Parathyroid adenoma (tissue), 2 donors: ENCODE measurements at regions not wholly inside any gene's neighbourhood (a gene's known extent, or its start where the extent isn't known, plus 50 kb on each side); places are given as distances from the start of the nearest gene placed in this dataset.
A peak's percentile ranks its signal among the peaks of the same experiment; 100 is the strongest.

Source experiments
- H2AFZ ChIP-seq: fragments of 300-600 bp; sonication (generic); one replicate; pipeline ENCODE4 v1.7.0; 2017; ENCODE audit warnings: antibody characterized with exemption, mild to moderate bottlenecking
- H3K27ac ChIP-seq: fragments of 300-600 bp; sonication (generic); one replicate; pipeline ENCODE4 v1.7.0; 2017
- H3K27me3 ChIP-seq: fragments of 300-600 bp; sonication (generic); one replicate; pipeline ENCODE4 v1.7.0; 2017; ENCODE audit warnings: low read length; ENCODE audit not compliant: control insufficient read depth, insufficient read depth
- H3K36me3 ChIP-seq: fragments of 300-600 bp; sonication (generic); one replicate; pipeline ENCODE4 v1.7.0; 2017; ENCODE audit warnings: low read length; ENCODE audit not compliant: control insufficient read depth, insufficient read depth
- H3K4me1 ChIP-seq: fragments of 300-600 bp; sonication (generic); one replicate; pipeline ENCODE4 v1.7.0; 2017; ENCODE audit warnings: control low read depth
- H3K4me2 ChIP-seq: fragments of 300-600 bp; sonication (generic); one replicate; pipeline ENCODE4 v1.7.0; 2017; ENCODE audit warnings: low read length
- H3K4me3 ChIP-seq: fragments of 300-600 bp; sonication (generic); one replicate; pipeline ENCODE4 v1.7.0; 2017; ENCODE audit warnings: low read depth, low read length
- H3K79me2 ChIP-seq: fragments of 300-600 bp; sonication (generic); one replicate; pipeline ENCODE4 v1.7.0; 2017; ENCODE audit warnings: control low read depth
- H3K9ac ChIP-seq: fragments of 300-600 bp; sonication (generic); one replicate; pipeline ENCODE4 v1.7.0; 2017; ENCODE audit warnings: mild to moderate bottlenecking
- H3K9me3 ChIP-seq: fragments of 300-600 bp; sonication (generic); one replicate; pipeline ENCODE4 v1.7.0; 2017; ENCODE audit warnings: low read length; ENCODE audit not compliant: control insufficient read depth
- TF ChIP-seq, protein P1 (sequence below): fragments of 300-600 bp; sonication (generic); IDR thresholded peaks from one replicate; pipeline ENCODE4 v1.7.0; 2017; ENCODE audit warnings: antibody characterized with exemption, mild to moderate bottlenecking
- donor health status: primary hyperparathyroidism.

GRCh38 chr5:107248066-107248695 is 422.6 kb downstream of the EFNA5 start:
- H3K4me2 ChIP-seq: no peak overlapping the region
- H2AFZ ChIP-seq: no peak overlapping the region
- H3K9me3 ChIP-seq: no peaks in the 10 kb centered on the region
- H3K36me3 ChIP-seq: no peaks in the 10 kb centered on the region
- H3K9ac ChIP-seq: no peak overlapping the region
- H3K4me3 ChIP-seq: no peak overlapping the region
- no peaks in the 10 kb centered on the region for H3K27me3 ChIP-seq
- no peaks in the 10 kb centered on the region for H3K4me1 ChIP-seq
- H3K79me2 ChIP-seq: no peaks in the 10 kb centered on the region
- no peak overlapping the region for H3K27ac ChIP-seq
- TF ChIP-seq, protein P1, sequence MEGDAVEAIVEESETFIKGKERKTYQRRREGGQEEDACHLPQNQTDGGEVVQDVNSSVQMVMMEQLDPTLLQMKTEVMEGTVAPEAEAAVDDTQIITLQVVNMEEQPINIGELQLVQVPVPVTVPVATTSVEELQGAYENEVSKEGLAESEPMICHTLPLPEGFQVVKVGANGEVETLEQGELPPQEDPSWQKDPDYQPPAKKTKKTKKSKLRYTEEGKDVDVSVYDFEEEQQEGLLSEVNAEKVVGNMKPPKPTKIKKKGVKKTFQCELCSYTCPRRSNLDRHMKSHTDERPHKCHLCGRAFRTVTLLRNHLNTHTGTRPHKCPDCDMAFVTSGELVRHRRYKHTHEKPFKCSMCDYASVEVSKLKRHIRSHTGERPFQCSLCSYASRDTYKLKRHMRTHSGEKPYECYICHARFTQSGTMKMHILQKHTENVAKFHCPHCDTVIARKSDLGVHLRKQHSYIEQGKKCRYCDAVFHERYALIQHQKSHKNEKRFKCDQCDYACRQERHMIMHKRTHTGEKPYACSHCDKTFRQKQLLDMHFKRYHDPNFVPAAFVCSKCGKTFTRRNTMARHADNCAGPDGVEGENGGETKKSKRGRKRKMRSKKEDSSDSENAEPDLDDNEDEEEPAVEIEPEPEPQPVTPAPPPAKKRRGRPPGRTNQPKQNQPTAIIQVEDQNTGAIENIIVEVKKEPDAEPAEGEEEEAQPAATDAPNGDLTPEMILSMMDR: peak; percentile 38

- Histone ChIP-seq H3K4me3 (no peak overlapping the region), H3K27ac (no peak overlapping the region), H3K36me3 (no peaks in the 10 kb centered on the region), H3K4me2 (no peak overlapping the region), H3K9me3 (no peaks in the 10 kb centered on the region), H3K79me2 (no peaks in the 10 kb centered on the region), H3K9ac (no peak overlapping the region), H2AFZ (no peak overlapping the region), H3K4me1 (no peaks in the 10 kb centered on the region), H3K27me3 (no peaks in the 10 kb centered on the region)
- TF ChIP-seq, protein P1: no peak
Measured at GRCh38 chr5:107247427-107247826, 423.3 kb downstream of the EFNA5 start.

- Histone ChIP-seq H3K27ac (no peak overlapping the region), H3K4me1 (no peaks in the 10 kb centered on the region)
Measured at GRCh38 chr5:107243220-107243579, 427.5 kb downstream of the EFNA5 start.

GRCh38 chr5:107242411-107243219 is 428.1 kb downstream of the EFNA5 start:
- no peak overlapping the region for H3K27ac ChIP-seq
- H3K27me3 ChIP-seq: no peaks in the 10 kb centered on the region
- no peak overlapping the region for H3K4me2 ChIP-seq
- no peaks in the 10 kb centered on the region for H3K4me1 ChIP-seq
- TF ChIP-seq, protein P1: no peak
- H3K36me3 ChIP-seq: no peaks in the 10 kb centered on the region
- no peak overlapping the region for H3K4me3 ChIP-seq
- no peaks in the 10 kb centered on the region for H3K9me3 ChIP-seq
- H2AFZ ChIP-seq: no peak overlapping the region
- no peaks in the 10 kb centered on the region for H3K79me2 ChIP-seq
- H3K9ac ChIP-seq: no peak overlapping the region

More at GRCh38 chr5:107243220-107243579, 427.5 kb downstream of the EFNA5 start:
- no peaks in the 10 kb centered on the region for H3K27me3 ChIP-seq
- no peaks in the 10 kb centered on the region for H3K9me3 ChIP-seq
- H3K4me2 ChIP-seq: no peak overlapping the region
- no peaks in the 10 kb centered on the region for H3K79me2 ChIP-seq
- H3K36me3 ChIP-seq: no peaks in the 10 kb centered on the region
- H2AFZ ChIP-seq: no peak overlapping the region
- TF ChIP-seq, protein P1: no peak
- no peak overlapping the region for H3K4me3 ChIP-seq
- H3K9ac ChIP-seq: no peak overlapping the region
